CD4-positive, alpha-beta T cell (primary cell): ENCODE measurements at regions not wholly inside any gene's neighbourhood (a gene's known extent, or its start where the extent isn't known, plus 50 kb on each side); places are given as distances from the start of the nearest gene placed in this dataset.

Source experiments
- ATAC-seq: fragments of 200-7000 bp; cut with Tn5 transposase; one replicate; pipeline ENCODE4 v1.10.0; 2022; ENCODE audit warnings: mild to moderate bottlenecking; ENCODE audit not compliant: poor library complexity
- CTCF ChIA-PET: fragments of 350-600 bp; sonication (Branson Sonifier 250); formaldehyde crosslinking; loops from one replicate; lab custom pipeline; 2021; ENCODE audit warnings: antibody characterized with exemption, inconsistent platforms; lab: Charles Lee
- POLR2A ChIA-PET: fragments of 350-600 bp; sonication (Branson Sonifier 250); formaldehyde crosslinking; loops from one replicate; lab custom pipeline; 2021; ENCODE audit warnings: antibody characterized with exemption, inconsistent platforms; lab: Charles Lee
- DNase-seq, 14 experiments: peaks; one replicate each; pipeline ENCODE4 v3.0.0-alpha.2; 2013 to 2020; ENCODE audit warnings: mixed read lengths in 2 of 14
- H3K27ac ChIP-seq, 2 donors: one replicate each; pipeline versions ENCODE4 v1.5.1 to v1.7.0; 2013; ENCODE audit warnings: low read length in 2 of 2, low read depth in 1 of 2, mild to moderate bottlenecking in 1 of 2
- H3K27me3 ChIP-seq, 2 experiments: 1 replicate in 1 of 2; 2 replicates in 1 of 2; pipeline versions ENCODE4 v1.6.1 to v1.7.0; 2013; ENCODE audit warnings: low read length in 2 of 2, control low read depth in 1 of 2, mild to moderate bottlenecking in 1 of 2, moderate library complexity in 1 of 2; ENCODE audit not compliant: insufficient read depth in 2 of 2, control insufficient read depth in 1 of 2
- H3K36me3 ChIP-seq: one replicate; pipeline ENCODE4 v1.6.1; 2013; ENCODE audit warnings: low read length, control low read depth; ENCODE audit not compliant: insufficient read depth
- H3K4me1 ChIP-seq: one replicate; pipeline ENCODE4 v1.6.1; 2013; ENCODE audit warnings: low read length, control low read depth; ENCODE audit not compliant: insufficient read depth
- H3K4me3 ChIP-seq: one replicate; pipeline ENCODE4 v1.5.1; 2013; ENCODE audit warnings: mild to moderate bottlenecking, low read length, moderate library complexity
- H3K9me3 ChIP-seq, 2 experiments: 1 replicate in 1 of 2; 2 replicates in 1 of 2; pipeline versions ENCODE4 v1.6.1 to v1.7.0; 2013; ENCODE audit warnings: low read length in 2 of 2, mild to moderate bottlenecking in 2 of 2, control low read depth in 1 of 2, moderate library complexity in 1 of 2; ENCODE audit not compliant: control insufficient read depth in 1 of 2, insufficient read depth in 1 of 2
- H3K27ac Mint-ChIP-seq: one replicate; pipeline ENCODE4 v1.8.0; 2020; ENCODE audit warnings: mixed read lengths
- H3K27me3 Mint-ChIP-seq: one replicate; pipeline ENCODE4 v1.8.0; 2021; ENCODE audit warnings: mixed read lengths
- H3K36me3 Mint-ChIP-seq: one replicate; pipeline ENCODE4 v1.8.0; 2021; ENCODE audit warnings: low read depth, mixed read lengths
- H3K4me1 Mint-ChIP-seq: one replicate; pipeline ENCODE4 v1.8.0; 2021; ENCODE audit warnings: low read depth, mixed read lengths
- H3K4me3 Mint-ChIP-seq: one replicate; pipeline ENCODE4 v1.8.0; 2020; ENCODE audit warnings: mild to moderate bottlenecking, mixed read lengths
- H3K9me3 Mint-ChIP-seq: one replicate; pipeline ENCODE4 v1.8.0; 2020; ENCODE audit warnings: mixed read lengths
- CTCF ChIP-seq: fragments of 200-600 bp; IDR thresholded peaks from one replicate; pipeline ENCODE4 v1.8.0; 2022; ENCODE audit warnings: antibody characterized with exemption, mild to moderate bottlenecking
- intact Hi-C, 2 experiments: fragments of 100-400 bp; cut with DNase I in 1 of 2; cut with micrococcal nuclease in 1 of 2; formaldehyde crosslinking; loops; one replicate each; pipeline versions ENCODE4 v1.15.1 to v1.9.0; 2023 to 2025; cut with DNase I, micrococcal nuclease

- intact Hi-C loops: no loop called here
- Mint-ChIP-seq H3K4me1 (no peaks in the 10 kb centered on the region), H3K27me3 (no peaks in the 10 kb centered on the region), H3K27ac (no peak overlapping the region), H3K9me3 (no peaks in the 10 kb centered on the region), H3K4me3 (no peak overlapping the region), H3K36me3 (no peaks in the 10 kb centered on the region)
- ChIA-PET CTCF (no interaction called here), POLR2A (no interaction called here)
- H3K4me3 ChIP-seq: no peak overlapping the region
- H3K4me1 ChIP-seq: no peaks in the 10 kb centered on the region
- no peak overlapping the region for H3K27ac ChIP-seq
- ATAC-seq (no peak), DNase-seq (no peak)
- H3K36me3 ChIP-seq: no peaks in the 10 kb centered on the region
- TF ChIP-seq CTCF: no peak
- no peaks in the 10 kb centered on the region for H3K9me3 ChIP-seq
- H3K27me3 ChIP-seq: no peaks in the 10 kb centered on the region
Measured at GRCh38 chr3:163543662-163544061, 1534.6 kb downstream of the SI start.

DNA sequence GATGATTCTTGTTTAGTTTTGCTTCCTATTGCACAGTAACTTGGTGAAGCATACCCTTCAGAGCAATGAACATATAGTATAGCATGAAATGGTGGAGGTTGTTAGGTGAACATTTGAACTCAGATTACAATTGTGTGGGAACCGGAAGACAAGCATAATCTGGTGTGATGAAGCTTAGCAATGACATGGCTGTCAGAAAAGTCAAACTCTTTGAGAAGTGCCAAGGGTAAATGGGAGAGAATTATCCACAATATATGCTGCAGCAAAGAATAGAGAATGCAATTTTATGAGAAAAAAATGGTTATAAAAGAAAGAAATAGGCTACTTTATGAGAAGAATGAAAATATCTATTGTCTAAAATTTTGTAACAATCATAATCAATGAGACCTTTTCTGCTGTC, 1536.7 kb downstream of the SI start:
- no peak overlapping the region for H3K4me3 Mint-ChIP-seq

DNA sequence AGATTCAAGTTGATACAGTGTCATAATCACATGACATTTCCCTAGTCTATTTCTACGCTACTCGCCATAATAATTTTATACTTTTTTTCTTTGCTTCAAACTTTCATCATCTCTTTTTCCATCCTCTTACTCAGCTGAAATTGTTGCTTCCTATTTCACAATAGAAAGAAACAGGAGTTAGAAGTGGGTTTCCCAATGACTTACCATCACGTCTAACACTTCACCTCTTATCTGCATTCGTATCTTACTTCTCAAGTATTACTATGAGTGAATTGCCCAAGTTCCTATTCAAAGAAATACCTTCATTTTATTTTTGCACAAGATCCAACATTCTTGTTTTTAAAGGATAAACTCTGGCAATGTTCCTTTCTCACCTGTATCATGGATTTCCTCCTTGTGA, 1539.9 kb downstream of the SI start:
- Histone ChIP-seq H3K4me1 (no peaks in the 10 kb centered on the region), H3K27me3 (no peaks in the 10 kb centered on the region), H3K36me3 (no peaks in the 10 kb centered on the region), H3K27ac (no peak overlapping the region), H3K4me3 (no peak overlapping the region), H3K9me3 (peaks cover 0 to 3% of the 10 kb centered on the region in 2 experiments)
- no peak for DNase-seq
- intact Hi-C loops: no loop called here
- TF ChIP-seq CTCF: no peak
- Mint-ChIP-seq H3K9me3 (peaks cover 5% of the 10 kb centered on the region), H3K4me1 (no peaks in the 10 kb centered on the region), H3K36me3 (no peaks in the 10 kb centered on the region), H3K27me3 (no peaks in the 10 kb centered on the region), H3K27ac (no peak overlapping the region), H3K4me3 (no peak overlapping the region)
- ChIA-PET POLR2A (no interaction called here), CTCF (no interaction called here)
- ATAC-seq: no peak

More for the DNA sequence above, 1536.7 kb downstream of the SI start:
- Mint-ChIP-seq H3K27me3 (no peaks in the 10 kb centered on the region), H3K36me3 (no peaks in the 10 kb centered on the region), H3K4me1 (no peaks in the 10 kb centered on the region), H3K9me3 (no peaks in the 10 kb centered on the region), H3K27ac (no peak overlapping the region)
- ChIA-PET POLR2A (no interaction called here), CTCF (no interaction called here)
- ATAC-seq: no peak
- Histone ChIP-seq H3K4me1 (no peaks in the 10 kb centered on the region), H3K9me3 (no peaks in the 10 kb centered on the region), H3K36me3 (no peaks in the 10 kb centered on the region), H3K27me3 (no peaks in the 10 kb centered on the region), H3K4me3 (no peak overlapping the region), H3K27ac (no peak overlapping the region)
- no peak for TF ChIP-seq CTCF
- intact Hi-C loops: no loop called here
- no peak for DNase-seq
